ENCODE measurements at regions not wholly inside any gene's neighbourhood (a gene's known extent, or its start where the extent isn't known, plus 50 kb on each side); places are given as distances from the start of the nearest gene placed in this dataset.
A peak's percentile ranks its signal among the peaks of the same experiment; 100 is the strongest.

- Histone ChIP-seq H3K9me2 (replicated peaks; ENCODE audit: insufficient read depth, low read length) (no peaks in the 10 kb centered on the region), H3K9me3 (ENCODE audit: low read length) (no peaks in the 10 kb centered on the region), H3K4me1 (ENCODE audit: low read length) (peaks cover 39% of the 10 kb centered on the region), H3K27ac (ENCODE audit: low read length) (peak overlapping the region; percentile 70), H2AFZ (ENCODE audit: low read length) (no peak overlapping the region), H4K20me1 (ENCODE audit: insufficient read depth, low read depth, low read length) (no peaks in the 10 kb centered on the region), H3K36me3 (ENCODE audit: insufficient read depth, low read length) (no peaks in the 10 kb centered on the region), H3K9ac (ENCODE audit: low read length) (no peak overlapping the region), H3K4me3 (ENCODE audit: low read length) (no peak overlapping the region), H3K27me3 (ENCODE audit: low read length) (no peaks in the 10 kb centered on the region), H3K79me2 (ENCODE audit: low read length) (no peaks in the 10 kb centered on the region), H3K4me2 (ENCODE audit: low read depth, low read length, poor library complexity, severe bottlenecking) (peak overlapping the region; percentile 11)
- DNase-seq, result peak; percentile 65
Observed at GRCh38 chr10:62652564-62652963, 152.0 kb upstream of the ADO start.

GRCh38 chr10:62653254-62653653 is 151.3 kb upstream of the ADO start:
- Histone ChIP-seq H3K4me3 (ENCODE audit: low read length) (no peak overlapping the region), H3K79me2 (ENCODE audit: low read length) (no peaks in the 10 kb centered on the region), H3K36me3 (ENCODE audit: insufficient read depth, low read length) (no peaks in the 10 kb centered on the region), H3K4me1 (ENCODE audit: low read length) (peaks cover 35% of the 10 kb centered on the region), H3K9ac (ENCODE audit: low read length) (no peak overlapping the region), H3K9me2 (replicated peaks; ENCODE audit: insufficient read depth, low read length) (no peaks in the 10 kb centered on the region), H3K27ac (ENCODE audit: low read length) (peak overlapping the region; percentile 70), H2AFZ (ENCODE audit: low read length) (0 out of 2 replicates have a peak overlapping the region, but pooled peaks have one; percentile 25), H4K20me1 (ENCODE audit: insufficient read depth, low read depth, low read length) (no peaks in the 10 kb centered on the region), H3K27me3 (ENCODE audit: low read length) (no peaks in the 10 kb centered on the region), H3K4me2 (ENCODE audit: low read depth, low read length, poor library complexity, severe bottlenecking) (peak overlapping the region; percentile 11), H3K9me3 (ENCODE audit: low read length) (no peaks in the 10 kb centered on the region)
- DNase-seq, result peak; percentile 95

- no peak for DNase-seq
- H3K9me2 ChIP-seq (replicated peaks; ENCODE audit: insufficient read depth, low read length), result no peaks in the 10 kb centered on the region
- H3K27ac ChIP-seq (ENCODE audit: low read length), result no peak overlapping the region
- H3K36me3 ChIP-seq (ENCODE audit: insufficient read depth, low read length), result no peaks in the 10 kb centered on the region
- no peaks in the 10 kb centered on the region for H4K20me1 ChIP-seq (ENCODE audit: insufficient read depth, low read depth, low read length)
- no peak overlapping the region for H3K4me2 ChIP-seq (ENCODE audit: low read depth, low read length, poor library complexity, severe bottlenecking)
- no peak overlapping the region for H2AFZ ChIP-seq (ENCODE audit: low read length)
- H3K4me3 ChIP-seq (ENCODE audit: low read length), result no peak overlapping the region
- no peaks in the 10 kb centered on the region for H3K27me3 ChIP-seq (ENCODE audit: low read length)
- peaks cover 32% of the 10 kb centered on the region for H3K4me1 ChIP-seq (ENCODE audit: low read length)
- H3K9ac ChIP-seq (ENCODE audit: low read length), result no peak overlapping the region
- H3K9me3 ChIP-seq (ENCODE audit: low read length), result no peaks in the 10 kb centered on the region
- H3K79me2 ChIP-seq (ENCODE audit: low read length), result no peaks in the 10 kb centered on the region
Observed at GRCh38 chr10:62654966-62655336, 149.6 kb upstream of the ADO start.

GRCh38 chr10:62655337-62655994 is 149.1 kb upstream of the ADO start:
- Histone ChIP-seq H3K9me3 (ENCODE audit: low read length) (no peaks in the 10 kb centered on the region), H3K27ac (ENCODE audit: low read length) (no peak overlapping the region), H3K9ac (ENCODE audit: low read length) (no peak overlapping the region), H3K4me2 (ENCODE audit: low read depth, low read length, poor library complexity, severe bottlenecking) (no peak overlapping the region), H3K4me1 (ENCODE audit: low read length) (peaks cover 32% of the 10 kb centered on the region), H3K36me3 (ENCODE audit: insufficient read depth, low read length) (no peaks in the 10 kb centered on the region), H3K79me2 (ENCODE audit: low read length) (no peaks in the 10 kb centered on the region), H2AFZ (ENCODE audit: low read length) (no peak overlapping the region), H3K4me3 (ENCODE audit: low read length) (no peak overlapping the region), H4K20me1 (ENCODE audit: insufficient read depth, low read depth, low read length) (no peaks in the 10 kb centered on the region), H3K9me2 (replicated peaks; ENCODE audit: insufficient read depth, low read length) (no peaks in the 10 kb centered on the region), H3K27me3 (ENCODE audit: low read length) (no peaks in the 10 kb centered on the region)
- DNase-seq, result no peak

GRCh38 chr10:62657244-62657835 is 147.2 kb upstream of the ADO start:
- no peak overlapping the region for H3K9ac ChIP-seq (ENCODE audit: low read length)
- no peak overlapping the region for H2AFZ ChIP-seq (ENCODE audit: low read length)

GRCh38 chr10:62658516-62658915 is 146.0 kb upstream of the ADO start:
- Histone ChIP-seq H3K4me1 (ENCODE audit: low read length) (peaks cover 17% of the 10 kb centered on the region), H3K4me3 (ENCODE audit: low read length) (no peak overlapping the region), H3K9ac (ENCODE audit: low read length) (no peak overlapping the region), H3K9me3 (ENCODE audit: low read length) (no peaks in the 10 kb centered on the region), H3K36me3 (ENCODE audit: insufficient read depth, low read length) (no peaks in the 10 kb centered on the region), H2AFZ (ENCODE audit: low read length) (no peak overlapping the region), H3K4me2 (ENCODE audit: low read depth, low read length, poor library complexity, severe bottlenecking) (no peak overlapping the region), H3K27ac (ENCODE audit: low read length) (no peak overlapping the region), H4K20me1 (ENCODE audit: insufficient read depth, low read depth, low read length) (no peaks in the 10 kb centered on the region), H3K79me2 (ENCODE audit: low read length) (no peaks in the 10 kb centered on the region), H3K9me2 (replicated peaks; ENCODE audit: insufficient read depth, low read length) (0 out of 2 replicates have a peak, but pooled peaks cover 3% of the 10 kb centered on the region), H3K27me3 (ENCODE audit: low read length) (no peaks in the 10 kb centered on the region)
- DNase-seq, result no peak

More at GRCh38 chr10:62657244-62657835, 147.2 kb upstream of the ADO start:
- 0 out of 2 replicates have a peak, but pooled peaks cover 3% of the 10 kb centered on the region for H3K9me2 ChIP-seq (replicated peaks; ENCODE audit: insufficient read depth, low read length)
- H3K27me3 ChIP-seq (ENCODE audit: low read length), result no peaks in the 10 kb centered on the region
- no peak overlapping the region for H3K4me2 ChIP-seq (ENCODE audit: low read depth, low read length, poor library complexity, severe bottlenecking)
- no peak for DNase-seq
- no peaks in the 10 kb centered on the region for H3K36me3 ChIP-seq (ENCODE audit: insufficient read depth, low read length)
- no peaks in the 10 kb centered on the region for H4K20me1 ChIP-seq (ENCODE audit: insufficient read depth, low read depth, low read length)
- H3K4me3 ChIP-seq (ENCODE audit: low read length), result no peak overlapping the region
- no peaks in the 10 kb centered on the region for H3K9me3 ChIP-seq (ENCODE audit: low read length)
- peaks cover 29% of the 10 kb centered on the region for H3K4me1 ChIP-seq (ENCODE audit: low read length)
- no peak overlapping the region for H3K27ac ChIP-seq (ENCODE audit: low read length)
- no peaks in the 10 kb centered on the region for H3K79me2 ChIP-seq (ENCODE audit: low read length)

- Histone ChIP-seq H2AFZ (ENCODE audit: low read length) (no peak overlapping the region), H3K36me3 (ENCODE audit: insufficient read depth, low read length) (no peaks in the 10 kb centered on the region), H3K79me2 (ENCODE audit: low read length) (no peaks in the 10 kb centered on the region), H4K20me1 (ENCODE audit: insufficient read depth, low read depth, low read length) (no peaks in the 10 kb centered on the region), H3K27me3 (ENCODE audit: low read length) (no peaks in the 10 kb centered on the region), H3K9ac (ENCODE audit: low read length) (no peak overlapping the region), H3K9me3 (ENCODE audit: low read length) (no peaks in the 10 kb centered on the region), H3K27ac (ENCODE audit: low read length) (no peak overlapping the region), H3K9me2 (replicated peaks; ENCODE audit: insufficient read depth, low read length) (0 out of 2 replicates have a peak, but pooled peaks cover 3% of the 10 kb centered on the region), H3K4me3 (ENCODE audit: low read length) (no peak overlapping the region), H3K4me2 (ENCODE audit: low read depth, low read length, poor library complexity, severe bottlenecking) (no peak overlapping the region), H3K4me1 (ENCODE audit: low read length) (no peaks in the 10 kb centered on the region)
- DNase-seq, result no peak
Observed at GRCh38 chr10:62661143-62661542, 143.4 kb upstream of the ADO start.

- Histone ChIP-seq H3K27me3 (ENCODE audit: low read length) (no peaks in the 10 kb centered on the region), H3K27ac (ENCODE audit: low read length) (no peak overlapping the region), H3K4me1 (ENCODE audit: low read length) (no peaks in the 10 kb centered on the region), H3K9me2 (replicated peaks; ENCODE audit: insufficient read depth, low read length) (0 out of 2 replicates have a peak, but pooled peaks cover 3% of the 10 kb centered on the region), H3K4me3 (ENCODE audit: low read length) (no peak overlapping the region), H4K20me1 (ENCODE audit: insufficient read depth, low read depth, low read length) (no peaks in the 10 kb centered on the region), H3K9me3 (ENCODE audit: low read length) (no peaks in the 10 kb centered on the region), H3K79me2 (ENCODE audit: low read length) (no peaks in the 10 kb centered on the region), H3K9ac (ENCODE audit: low read length) (no peak overlapping the region), H3K4me2 (ENCODE audit: low read depth, low read length, poor library complexity, severe bottlenecking) (no peak overlapping the region), H2AFZ (ENCODE audit: low read length) (no peak overlapping the region), H3K36me3 (ENCODE audit: insufficient read depth, low read length) (no peaks in the 10 kb centered on the region)
- no peak for DNase-seq
Observed at GRCh38 chr10:62662486-62662885, 142.0 kb upstream of the ADO start.

Measured in Karpas-422 (cell line).